HL-60 (cell line): ENCODE measurements at regions not wholly inside any gene's neighbourhood (a gene's known extent, or its start where the extent isn't known, plus 50 kb on each side); places are given as distances from the start of the nearest gene placed in this dataset.

Experiments used
- DNase-seq, 2 experiments: peaks; one replicate each; pipeline ENCODE4 v3.0.0-alpha.2; 2010 to 2020; ENCODE audit warnings: low read depth in 1 of 2, low spot score in 1 of 2
- H3K27ac ChIP-seq: fragments of 250-450 bp; sonication (Bioruptor Pico); replicated peaks from 2 replicates; pipeline ENCODE4 v1.5.1; 2020; ENCODE audit warnings: mild to moderate bottlenecking, moderate library complexity
- H3K27me3 ChIP-seq: fragments of 250-450 bp; sonication (Bioruptor Pico); 2 replicates; pipeline ENCODE4 v1.5.1; 2021; ENCODE audit warnings: mild to moderate bottlenecking, moderate library complexity; ENCODE audit not compliant: insufficient read depth, poor library complexity, severe bottlenecking
- H3K4me3 ChIP-seq: replicated peaks from 2 replicates; pipeline ENCODE4 v1.5.1; 2011; ENCODE audit warnings: mild to moderate bottlenecking, control low read depth, low read length; ENCODE audit not compliant: insufficient read depth
- CTCF ChIP-seq: IDR thresholded peaks from one replicate; pipeline ENCODE4 v1.5.1; 2011; ENCODE audit warnings: low read length, control low read depth, inconsistent platforms; ENCODE audit not compliant: insufficient read depth
- GABPA ChIP-seq: IDR thresholded peaks from 2 replicates; pipeline ENCODE4 v1.6.1; 2012; ENCODE audit warnings: low read depth
- POLR2AphosphoS5 ChIP-seq: IDR thresholded peaks from 2 replicates; pipeline ENCODE4 v1.6.1; 2012; ENCODE audit warnings: low read depth
- REST ChIP-seq: IDR thresholded peaks from 2 replicates; pipeline ENCODE4 v1.6.1; 2012; ENCODE audit warnings: low read depth; ENCODE audit not compliant: insufficient replicate concordance
- SPI1 ChIP-seq: IDR thresholded peaks from 2 replicates; pipeline ENCODE4 v1.6.1; 2012; ENCODE audit warnings: low read depth, mild to moderate bottlenecking, borderline replicate concordance

DNA sequence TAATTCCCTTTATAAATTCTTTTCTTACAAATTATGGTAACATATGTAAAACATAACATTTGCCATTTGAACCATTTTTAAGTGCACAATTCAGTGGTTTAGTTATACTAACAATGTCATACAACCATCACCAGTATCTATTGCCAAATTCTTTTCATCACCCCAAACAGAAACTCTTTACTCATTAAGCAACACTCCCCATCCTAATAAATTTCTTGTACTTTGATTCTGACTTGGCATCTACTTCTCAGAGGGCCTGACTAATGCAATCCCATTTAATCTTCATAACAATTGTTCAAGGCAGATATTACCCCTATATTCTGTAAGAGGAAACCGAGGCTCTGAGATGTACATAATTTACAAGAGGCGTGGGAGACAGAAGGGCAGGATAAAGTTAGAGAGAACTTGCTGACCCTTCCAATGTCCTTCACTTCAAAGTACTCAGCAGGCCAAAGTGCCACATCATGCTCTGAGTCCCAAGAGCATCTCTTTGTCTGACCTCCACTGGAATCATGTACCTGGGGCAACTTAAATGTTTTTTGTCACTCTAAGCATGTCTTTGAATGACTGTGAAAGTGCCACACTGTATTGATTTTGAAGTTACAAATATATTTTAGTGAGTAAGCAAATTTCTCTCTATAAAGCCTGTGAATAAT lies 255.3 kb downstream of the KIF4B start:
- TF ChIP-seq SPI1 = no peak
- no peak for TF ChIP-seq REST

DNA sequence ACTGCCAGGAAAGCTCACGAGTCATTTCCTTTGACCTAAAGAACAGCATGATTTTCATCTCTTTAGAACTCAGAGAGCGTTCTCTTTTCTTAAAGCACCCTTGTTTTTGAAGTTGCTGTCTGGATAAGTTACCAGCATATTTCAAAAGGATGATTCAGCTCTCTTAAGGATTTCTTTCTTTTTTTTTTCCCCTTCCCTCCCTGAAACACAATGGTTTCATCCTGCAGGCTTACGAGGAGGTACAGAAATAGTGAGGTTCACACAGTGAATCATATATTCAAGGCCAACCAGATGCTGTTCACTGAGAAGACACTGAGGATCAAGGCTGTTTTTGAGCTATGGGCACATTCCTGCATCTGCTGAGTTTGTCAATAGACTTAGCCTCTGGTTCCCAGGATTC lies 257.2 kb downstream of the KIF4B start:
- H3K27me3 ChIP-seq = no peaks in the 10 kb centered on the region
- no peak overlapping the region for H3K4me3 ChIP-seq
- TF ChIP-seq CTCF = no peak
- no peak for TF ChIP-seq REST
- TF ChIP-seq SPI1 = no peak
- no peak for TF ChIP-seq GABPA
- TF ChIP-seq POLR2AphosphoS5 = no peak
- DNase-seq = no peak
- no peak overlapping the region for H3K27ac ChIP-seq

More for the DNA sequence above, 255.3 kb downstream of the KIF4B start:
- no peak for DNase-seq
- Histone ChIP-seq H3K27me3 (no peaks in the 10 kb centered on the region), H3K27ac (no peak overlapping the region), H3K4me3 (no peak overlapping the region)

GRCh38 chr5:155274484-155274883 lies 260.9 kb downstream of the KIF4B start:
- TF ChIP-seq GABPA = no peak
- peak; percentile 59; the same call in 1 of the 2 replicates for TF ChIP-seq SPI1
- Histone ChIP-seq H3K27me3 (no peaks in the 10 kb centered on the region), H3K27ac (no peak overlapping the region), H3K4me3 (no peak overlapping the region)
- peak in 1 of 2 experiments; percentile 33 for DNase-seq

GRCh38 chr5:155275222-155275621 lies 261.7 kb downstream of the KIF4B start:
- H3K27ac ChIP-seq = no peak overlapping the region
- H3K27me3 ChIP-seq = no peaks in the 10 kb centered on the region
- no peak overlapping the region for H3K4me3 ChIP-seq
- TF ChIP-seq REST (no peak), CTCF (no peak), SPI1 (no peak), POLR2AphosphoS5 (no peak), GABPA (no peak)
- no peak for DNase-seq
